ENCODE measurements at regions not wholly inside any gene's neighbourhood (a gene's known extent, or its start where the extent isn't known, plus 50 kb on each side); places are given as distances from the start of the nearest gene placed in this dataset.

DNA sequence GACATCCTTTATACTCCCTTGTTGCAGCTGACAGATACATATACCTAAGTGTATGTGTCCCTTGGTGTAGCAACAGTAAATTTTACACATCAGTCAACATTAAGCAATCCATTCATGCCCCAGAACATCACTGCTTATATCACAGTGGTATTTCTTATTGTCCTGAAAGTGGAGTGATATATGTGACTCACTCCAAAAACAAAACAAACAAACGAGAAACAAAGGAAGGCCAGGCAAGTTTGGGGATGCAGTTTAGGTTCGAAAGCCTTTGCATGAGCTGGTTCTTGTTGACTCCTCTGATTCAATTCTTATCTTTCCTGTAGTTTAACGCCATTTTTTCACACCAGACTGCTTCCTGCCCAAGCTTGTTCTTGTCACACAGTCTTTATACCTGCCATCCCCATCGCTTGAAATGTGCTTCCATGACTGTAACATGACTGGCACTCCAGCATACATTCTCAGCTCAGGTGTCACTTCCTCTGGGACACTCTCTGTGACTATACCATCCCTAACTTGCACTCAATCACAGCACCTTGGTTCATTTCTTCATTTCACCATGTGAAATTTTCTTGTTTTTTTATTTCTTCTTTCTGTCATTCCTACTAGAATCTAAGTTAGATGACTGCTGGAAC is 125.0 kb upstream of the TSHZ2 start:
- DNase-seq (ENCODE audit: low read depth in 1 of 2, low spot score in 1 of 2), result peak in 1 of 2 donors; percentile 11
- Histone ChIP-seq H3K9me3 (ENCODE audit: low read depth) (no peaks in the 10 kb centered on the region), H3K4me1 (ENCODE audit: low read depth) (no peaks in the 10 kb centered on the region), H3K36me3 (no peaks in the 10 kb centered on the region), H3K4me3 (no peak overlapping the region), H3K27ac (no peak overlapping the region), H3K27me3 (no peaks in the 10 kb centered on the region)
- TF ChIP-seq CTCF (IDR thresholded peaks at IDR 0.05; ENCODE audit: low read depth, low read length), result no peak

- Histone ChIP-seq H3K36me3 (no peaks in the 10 kb centered on the region), H3K27ac (no peak overlapping the region), H3K9me3 (ENCODE audit: low read depth) (no peaks in the 10 kb centered on the region), H3K27me3 (no peaks in the 10 kb centered on the region), H3K4me3 (no peak overlapping the region), H3K4me1 (ENCODE audit: low read depth) (no peaks in the 10 kb centered on the region)
- no peak for DNase-seq (ENCODE audit: low read depth in 1 of 2, low spot score in 1 of 2)
- TF ChIP-seq CTCF (IDR thresholded peaks at IDR 0.05; ENCODE audit: low read depth, low read length), result no peak
Observed at GRCh38 chr20:52845044-52845443, 127.1 kb upstream of the TSHZ2 start.

DNA sequence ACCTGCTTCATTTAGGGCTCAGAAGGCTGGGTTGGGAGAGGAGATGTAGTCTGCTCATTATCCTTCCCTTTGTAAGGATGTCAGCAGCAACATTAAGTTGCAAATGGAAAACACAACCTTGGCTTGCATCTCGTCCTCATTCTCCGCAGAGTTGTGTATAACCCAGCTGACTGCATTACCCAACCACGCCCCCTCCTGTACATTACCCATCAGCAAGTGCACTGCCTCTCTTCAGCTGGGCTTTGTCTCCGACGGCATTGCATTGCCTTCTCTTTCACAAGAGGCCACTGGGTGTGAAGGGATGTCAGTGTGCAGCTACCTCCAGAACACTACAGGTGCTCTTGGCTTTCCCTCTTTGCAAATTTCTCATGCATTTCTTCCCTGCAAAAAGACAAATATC is 128.7 kb upstream of the TSHZ2 start:
- DNase-seq (ENCODE audit: low read depth in 1 of 2, low spot score in 1 of 2), result no peak
- Histone ChIP-seq H3K27ac (no peak overlapping the region), H3K36me3 (no peaks in the 10 kb centered on the region), H3K27me3 (no peaks in the 10 kb centered on the region), H3K4me3 (no peak overlapping the region), H3K9me3 (ENCODE audit: low read depth) (no peaks in the 10 kb centered on the region), H3K4me1 (ENCODE audit: low read depth) (no peaks in the 10 kb centered on the region)
- TF ChIP-seq CTCF (IDR thresholded peaks at IDR 0.05; ENCODE audit: low read depth, low read length), result no peak

GRCh38 chr20:52841003-52841402 is 131.2 kb upstream of the TSHZ2 start:
- no peaks in the 10 kb centered on the region for H3K36me3 ChIP-seq

GRCh38 chr20:52840041-52840440 is 132.1 kb upstream of the TSHZ2 start:
- H3K36me3 ChIP-seq, result no peaks in the 10 kb centered on the region
- DNase-seq (ENCODE audit: low read depth in 1 of 2, low spot score in 1 of 2), result no peak
- H3K27me3 ChIP-seq, result no peaks in the 10 kb centered on the region
- no peaks in the 10 kb centered on the region for H3K9me3 ChIP-seq (ENCODE audit: low read depth)
- H3K27ac ChIP-seq, result no peak overlapping the region
- no peak for TF ChIP-seq CTCF (IDR thresholded peaks at IDR 0.05; ENCODE audit: low read depth, low read length)
- H3K4me1 ChIP-seq (ENCODE audit: low read depth), result no peaks in the 10 kb centered on the region
- no peak overlapping the region for H3K4me3 ChIP-seq

More at GRCh38 chr20:52841003-52841402, 131.2 kb upstream of the TSHZ2 start:
- Histone ChIP-seq H3K4me1 (ENCODE audit: low read depth) (no peaks in the 10 kb centered on the region), H3K27ac (no peak overlapping the region), H3K9me3 (ENCODE audit: low read depth) (no peaks in the 10 kb centered on the region), H3K4me3 (no peak overlapping the region), H3K27me3 (no peaks in the 10 kb centered on the region)
- no peak for TF ChIP-seq CTCF (IDR thresholded peaks at IDR 0.05; ENCODE audit: low read depth, low read length)
- no peak for DNase-seq (ENCODE audit: low read depth in 1 of 2, low spot score in 1 of 2)

All from cardiac muscle cell (in vitro differentiated cells and primary cell).